ENCODE measurements at regions not wholly inside any gene's neighbourhood (a gene's known extent, or its start where the extent isn't known, plus 50 kb on each side); places are given as distances from the start of the nearest gene placed in this dataset.
"Not testable (repeated sequence)": the region's sequence is repeated elsewhere in the genome, so short reads cannot be mapped to it uniquely, and the experiment has no call there.

GRCh38 chr13:22813531-22814377 lies 367.0 kb upstream of the SGCG start:
- not testable (repeated sequence) for H3K4me1 ChIP-seq (replicated peaks); H3K9me3 ChIP-seq (replicated peaks); H3K36me3 ChIP-seq; H3K27me3 ChIP-seq (replicated peaks); DNase-seq (ENCODE audit: low read depth in 1 of 2, low spot score in 2 of 2); H3K27ac ChIP-seq; H3K4me3 ChIP-seq

- not testable (repeated sequence) for H3K36me3 ChIP-seq, H3K27ac ChIP-seq
Observed at GRCh38 chr13:22814433-22814832, 366.3 kb upstream of the SGCG start.

GRCh38 chr13:22821589-22821988 lies 359.2 kb upstream of the SGCG start:
- Histone ChIP-seq H3K36me3 (no peaks in the 10 kb centered on the region), H3K9me3 (replicated peaks) (no peaks in the 10 kb centered on the region), H3K27me3 (replicated peaks) (no peaks in the 10 kb centered on the region), H3K4me1 (replicated peaks) (no peaks in the 10 kb centered on the region), H3K4me3 (no peak overlapping the region), H3K27ac (no peak overlapping the region)
- no peak for DNase-seq (ENCODE audit: low read depth in 1 of 2, low spot score in 2 of 2)

More at GRCh38 chr13:22814433-22814832, 366.3 kb upstream of the SGCG start:
- not testable (repeated sequence) for H3K27me3 ChIP-seq (replicated peaks); H3K9me3 ChIP-seq (replicated peaks); H3K4me3 ChIP-seq; DNase-seq (ENCODE audit: low read depth in 1 of 2, low spot score in 2 of 2); H3K4me1 ChIP-seq (replicated peaks)

- Histone ChIP-seq H3K27me3 (replicated peaks) (no peaks in the 10 kb centered on the region), H3K4me1 (replicated peaks) (no peaks in the 10 kb centered on the region), H3K27ac (no peak overlapping the region), H3K36me3 (no peaks in the 10 kb centered on the region), H3K4me3 (no peak overlapping the region), H3K9me3 (replicated peaks) (no peaks in the 10 kb centered on the region)
- no peak for DNase-seq (ENCODE audit: low read depth in 1 of 2, low spot score in 2 of 2)
Observed at GRCh38 chr13:22825186-22825585, 355.6 kb upstream of the SGCG start.

GRCh38 chr13:22828081-22828480 lies 352.7 kb upstream of the SGCG start:
- no peaks in the 10 kb centered on the region for H3K4me1 ChIP-seq (replicated peaks)
- H3K36me3 ChIP-seq, result no peaks in the 10 kb centered on the region
- no peaks in the 10 kb centered on the region for H3K9me3 ChIP-seq (replicated peaks)
- no peak for DNase-seq (ENCODE audit: low read depth in 1 of 2, low spot score in 2 of 2)
- H3K27ac ChIP-seq, result no peak overlapping the region
- H3K27me3 ChIP-seq (replicated peaks), result no peaks in the 10 kb centered on the region
- H3K4me3 ChIP-seq, result no peak overlapping the region

GRCh38 chr13:22836475-22836874 lies 344.3 kb upstream of the SGCG start:
- Histone ChIP-seq H3K27ac (no peak overlapping the region), H3K36me3 (no peaks in the 10 kb centered on the region), H3K27me3 (replicated peaks) (no peaks in the 10 kb centered on the region), H3K4me3 (no peak overlapping the region), H3K9me3 (replicated peaks) (no peaks in the 10 kb centered on the region), H3K4me1 (replicated peaks) (no peaks in the 10 kb centered on the region)
- no peak for DNase-seq (ENCODE audit: low read depth in 1 of 2, low spot score in 2 of 2)

GRCh38 chr13:22837980-22838647 lies 342.7 kb upstream of the SGCG start:
- no peaks in the 10 kb centered on the region for H3K9me3 ChIP-seq (replicated peaks)
- no peak overlapping the region for H3K4me3 ChIP-seq
- no peak overlapping the region for H3K27ac ChIP-seq
- no peaks in the 10 kb centered on the region for H3K27me3 ChIP-seq (replicated peaks)
- H3K36me3 ChIP-seq, result no peaks in the 10 kb centered on the region
- H3K4me1 ChIP-seq (replicated peaks), result no peaks in the 10 kb centered on the region
- DNase-seq (ENCODE audit: low read depth in 1 of 2, low spot score in 2 of 2), result no peak

GRCh38 chr13:22839603-22840530 lies 340.9 kb upstream of the SGCG start:
- DNase-seq (ENCODE audit: low read depth in 1 of 2, low spot score in 2 of 2), result no peak
- no peaks in the 10 kb centered on the region for H3K9me3 ChIP-seq (replicated peaks)
- H3K27me3 ChIP-seq (replicated peaks), result no peaks in the 10 kb centered on the region
- H3K27ac ChIP-seq, result no peak overlapping the region
- H3K36me3 ChIP-seq, result no peaks in the 10 kb centered on the region
- no peaks in the 10 kb centered on the region for H3K4me1 ChIP-seq (replicated peaks)
- H3K4me3 ChIP-seq, result no peak overlapping the region

- no peak overlapping the region for H3K4me3 ChIP-seq
Observed at GRCh38 chr13:22846551-22846950, 334.2 kb upstream of the SGCG start.

GRCh38 chr13:22848539-22849052 lies 332.2 kb upstream of the SGCG start:
- no peaks in the 10 kb centered on the region for H3K36me3 ChIP-seq
- H3K4me1 ChIP-seq (replicated peaks), result no peaks in the 10 kb centered on the region
- no peak overlapping the region for H3K27ac ChIP-seq
- H3K27me3 ChIP-seq (replicated peaks), result no peaks in the 10 kb centered on the region
- no peaks in the 10 kb centered on the region for H3K9me3 ChIP-seq (replicated peaks)
- DNase-seq (ENCODE audit: low read depth in 1 of 2, low spot score in 2 of 2), result no peak
- H3K4me3 ChIP-seq, result no peak overlapping the region

More at GRCh38 chr13:22846551-22846950, 334.2 kb upstream of the SGCG start:
- no peak overlapping the region for H3K27ac ChIP-seq
- no peaks in the 10 kb centered on the region for H3K9me3 ChIP-seq (replicated peaks)
- no peaks in the 10 kb centered on the region for H3K4me1 ChIP-seq (replicated peaks)
- DNase-seq (ENCODE audit: low read depth in 1 of 2, low spot score in 2 of 2), result no peak
- no peaks in the 10 kb centered on the region for H3K36me3 ChIP-seq
- H3K27me3 ChIP-seq (replicated peaks), result no peaks in the 10 kb centered on the region

- H3K9me3 ChIP-seq (replicated peaks), result no peaks in the 10 kb centered on the region
- no peaks in the 10 kb centered on the region for H3K27me3 ChIP-seq (replicated peaks)
- H3K36me3 ChIP-seq, result no peaks in the 10 kb centered on the region
- H3K4me3 ChIP-seq, result no peak overlapping the region
- H3K4me1 ChIP-seq (replicated peaks), result no peaks in the 10 kb centered on the region
- no peak for DNase-seq (ENCODE audit: low read depth in 1 of 2, low spot score in 2 of 2)
- H3K27ac ChIP-seq, result no peak overlapping the region
Observed at GRCh38 chr13:22855926-22856325, 324.9 kb upstream of the SGCG start.

- not testable (repeated sequence) for H3K4me3 ChIP-seq; H3K9me3 ChIP-seq (replicated peaks); H3K27me3 ChIP-seq (replicated peaks); H3K36me3 ChIP-seq; DNase-seq (ENCODE audit: low read depth in 1 of 2, low spot score in 2 of 2); H3K27ac ChIP-seq; H3K4me1 ChIP-seq (replicated peaks)
Observed at GRCh38 chr13:22858980-22859379, 321.8 kb upstream of the SGCG start.

GRCh38 chr13:22859411-22859810 lies 321.4 kb upstream of the SGCG start:
- H3K27ac ChIP-seq; H3K4me1 ChIP-seq (replicated peaks); DNase-seq (ENCODE audit: low read depth in 1 of 2, low spot score in 2 of 2); H3K4me3 ChIP-seq; H3K9me3 ChIP-seq (replicated peaks); H3K27me3 ChIP-seq (replicated peaks); H3K36me3 ChIP-seq: not testable (repeated sequence)
